ENCODE measurements at regions not wholly inside any gene's neighbourhood (a gene's known extent, or its start where the extent isn't known, plus 50 kb on each side); places are given as distances from the start of the nearest gene placed in this dataset.
"Not testable (repeated sequence)": the region's sequence is repeated elsewhere in the genome, so short reads cannot be mapped to it uniquely, and the experiment has no call there.

- H3K27ac ChIP-seq; H3K4me1 ChIP-seq; H3K36me3 ChIP-seq (ENCODE audit: low read depth, missing control alignments); DNase-seq; H3K27me3 ChIP-seq; H3K9me3 ChIP-seq; intact Hi-C loops (cut with DNase I; ENCODE audit: low total_unique reads); H3K4me3 ChIP-seq: not testable (repeated sequence)
- WGBS, 2 donors = 78% methylated on average over 4 of the region's 10 CpGs; no CpG with 5 or more reads in 1 of the 2 donors
These were observed 94.5 kb upstream of the FAM72C start for GRCh38 chr1:144066071-144066813.

DNA sequence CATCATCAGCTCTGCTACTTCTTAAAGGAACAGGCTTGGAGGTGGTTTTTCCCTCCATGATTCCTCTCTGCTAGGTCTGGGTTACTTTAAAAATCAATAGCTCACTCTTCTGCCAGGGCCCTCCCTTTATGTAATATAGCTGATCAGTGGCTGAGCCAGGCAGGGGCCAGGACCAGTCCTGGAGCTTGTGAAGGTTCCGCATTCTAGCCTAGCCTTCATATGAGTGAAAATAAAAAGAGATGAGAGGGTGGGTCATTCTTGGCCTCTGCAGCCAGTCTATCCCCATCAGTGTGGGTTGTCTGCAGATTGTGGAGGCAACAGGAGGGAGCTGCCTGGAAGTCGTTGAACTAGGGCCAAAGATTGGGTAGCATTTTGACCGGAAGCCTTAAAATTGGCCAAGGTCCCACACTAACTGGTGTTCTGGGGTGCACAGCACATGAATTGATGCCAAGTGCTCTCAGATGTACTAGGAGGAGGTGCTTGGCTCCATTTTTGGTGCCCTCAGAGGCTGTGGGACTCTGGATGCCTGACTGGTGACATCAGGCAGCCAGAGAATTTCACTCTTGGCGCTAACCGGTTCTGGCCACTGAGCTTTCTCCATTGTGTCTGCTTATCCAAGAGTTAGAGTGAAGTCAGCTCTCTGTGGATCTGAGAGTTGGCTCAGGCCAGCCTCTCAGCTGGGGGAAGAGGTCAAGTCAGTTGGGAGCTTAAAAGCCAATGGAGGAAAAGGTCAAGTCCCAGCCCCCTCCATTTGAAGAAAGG is 93.7 kb upstream of the FAM72C start:
- H3K27ac ChIP-seq; intact Hi-C loops (cut with DNase I; ENCODE audit: low total_unique reads); H3K4me3 ChIP-seq; H3K9me3 ChIP-seq; DNase-seq; H3K36me3 ChIP-seq (ENCODE audit: low read depth, missing control alignments); H3K27me3 ChIP-seq; H3K4me1 ChIP-seq: not testable (repeated sequence)
- WGBS, 2 donors = no CpG with 5 or more reads among the region's 5 CpGs

GRCh38 chr1:144049365-144049764 is 77.6 kb upstream of the FAM72C start:
- DNase-seq; H3K9me3 ChIP-seq; H3K27me3 ChIP-seq; intact Hi-C loops (cut with DNase I; ENCODE audit: low total_unique reads); H3K4me3 ChIP-seq; H3K4me1 ChIP-seq; H3K27ac ChIP-seq; H3K36me3 ChIP-seq (ENCODE audit: low read depth, missing control alignments): not testable (repeated sequence)
- no CpG with 5 or more reads among the region's 5 CpGs for WGBS, 2 donors

- H3K36me3 ChIP-seq (ENCODE audit: low read depth, missing control alignments); H3K9me3 ChIP-seq; intact Hi-C loops (cut with DNase I; ENCODE audit: low total_unique reads); DNase-seq; H3K27ac ChIP-seq; H3K4me3 ChIP-seq; H3K27me3 ChIP-seq; H3K4me1 ChIP-seq: not testable (repeated sequence)
- no CpG with 5 or more reads among the region's 3 CpGs for WGBS, 2 donors
These were observed 74.9 kb upstream of the FAM72C start for GRCh38 chr1:144046645-144047044.

DNA sequence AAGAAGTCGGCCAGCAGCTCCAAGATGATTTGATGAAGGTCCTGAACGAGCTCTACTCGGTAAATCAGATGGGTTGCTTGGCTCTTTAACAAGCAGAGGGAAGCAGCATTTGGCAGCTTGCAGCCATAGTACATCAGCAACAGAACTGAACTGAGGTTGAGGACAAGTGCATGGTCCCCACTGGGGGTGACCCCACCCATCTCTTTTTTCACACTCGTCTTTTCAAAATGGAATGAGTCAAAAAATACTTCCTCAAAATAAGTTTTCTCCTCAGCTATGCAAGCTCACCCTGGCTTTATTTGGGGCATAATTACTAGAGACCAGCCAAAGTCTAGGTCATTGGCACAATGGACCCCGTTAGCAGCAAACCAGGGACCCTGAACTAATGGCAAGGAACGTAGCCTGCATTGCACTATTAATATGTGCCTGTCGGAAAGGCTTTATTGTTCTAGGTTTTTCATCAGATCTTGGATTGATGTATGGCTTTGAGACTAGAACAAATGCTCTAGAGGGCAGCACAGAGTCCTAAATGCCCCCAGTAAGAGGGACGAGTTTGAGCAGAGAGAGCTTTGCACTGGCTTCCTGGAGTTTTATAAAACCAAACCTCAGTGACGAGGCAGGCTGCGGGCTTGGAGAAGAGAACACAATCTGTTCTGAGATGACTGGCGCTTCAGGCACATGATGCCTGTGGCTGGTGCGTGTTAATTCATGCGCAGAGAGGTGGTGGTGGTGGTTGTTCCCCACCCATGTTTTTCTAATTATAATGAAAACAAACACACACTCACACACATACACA is 74.2 kb upstream of the FAM72C start:
- H3K27me3 ChIP-seq; H3K4me1 ChIP-seq; H3K27ac ChIP-seq; H3K4me3 ChIP-seq; H3K9me3 ChIP-seq; intact Hi-C loops (cut with DNase I; ENCODE audit: low total_unique reads); DNase-seq; H3K36me3 ChIP-seq (ENCODE audit: low read depth, missing control alignments): not testable (repeated sequence)
- WGBS, 2 donors = 75 to 82% methylated on average over 5 to 6 of the region's 13 CpGs

GRCh38 chr1:144042251-144042650 is 70.5 kb upstream of the FAM72C start:
- H3K4me1 ChIP-seq; H3K9me3 ChIP-seq; H3K27me3 ChIP-seq; intact Hi-C loops (cut with DNase I; ENCODE audit: low total_unique reads); DNase-seq; H3K36me3 ChIP-seq (ENCODE audit: low read depth, missing control alignments); H3K4me3 ChIP-seq; H3K27ac ChIP-seq: not testable (repeated sequence)
- WGBS, 2 donors = no CpG with 5 or more reads among the region's 1 CpG

GRCh38 chr1:144040293-144040692 is 68.5 kb upstream of the FAM72C start:
- H3K9me3 ChIP-seq; H3K27me3 ChIP-seq; H3K36me3 ChIP-seq (ENCODE audit: low read depth, missing control alignments); H3K4me1 ChIP-seq; DNase-seq; H3K4me3 ChIP-seq; H3K27ac ChIP-seq; intact Hi-C loops (cut with DNase I; ENCODE audit: low total_unique reads): not testable (repeated sequence)
- no CpG with 5 or more reads among the region's 3 CpGs for WGBS, 2 donors

DNA sequence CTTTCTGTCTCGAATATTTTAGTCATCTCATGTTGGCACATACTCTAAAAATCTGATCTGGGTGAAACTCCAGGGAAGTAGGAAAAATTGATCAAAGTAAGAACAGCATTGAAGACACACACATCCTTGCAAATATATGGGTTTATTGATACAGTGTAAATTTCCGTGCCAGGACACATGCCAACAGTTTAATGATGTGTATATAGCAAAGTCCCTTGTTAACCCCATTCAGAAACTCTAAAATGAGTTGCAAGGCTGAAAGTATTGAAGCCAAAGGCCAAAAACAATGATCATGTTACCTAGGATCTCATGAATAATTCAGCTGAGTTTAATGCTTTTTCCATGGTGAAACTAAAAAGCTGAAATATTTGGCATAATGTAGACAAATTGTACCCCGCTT is 62.3 kb upstream of the FAM72C start:
- H3K9me3 ChIP-seq; intact Hi-C loops (cut with DNase I; ENCODE audit: low total_unique reads); H3K4me1 ChIP-seq; H3K27ac ChIP-seq; H3K27me3 ChIP-seq; DNase-seq; H3K4me3 ChIP-seq; H3K36me3 ChIP-seq (ENCODE audit: low read depth, missing control alignments): not testable (repeated sequence)
- WGBS, 2 donors = no CpG with 5 or more reads among the region's 3 CpGs

DNA sequence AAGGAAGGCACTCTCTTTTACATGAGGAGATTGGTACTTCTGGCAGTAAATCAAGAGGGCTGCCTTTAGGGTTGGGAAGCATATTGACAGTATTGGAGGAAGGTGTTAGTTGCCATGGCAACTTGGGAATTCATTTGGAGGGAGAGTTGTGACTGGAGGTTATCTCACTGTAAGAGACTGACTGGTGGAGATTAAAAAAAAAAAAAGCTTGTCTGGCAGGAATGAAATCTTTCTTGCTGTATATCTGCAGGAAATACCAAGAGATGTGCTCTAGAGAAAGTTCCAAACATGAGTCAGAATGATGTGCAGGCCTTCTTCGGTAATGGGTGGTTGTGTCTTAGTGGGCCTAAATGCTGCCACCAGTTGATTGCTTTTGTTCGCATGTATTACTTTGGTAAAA is 59.8 kb upstream of the FAM72C start:
- intact Hi-C loops (cut with DNase I; ENCODE audit: low total_unique reads); H3K36me3 ChIP-seq (ENCODE audit: low read depth, missing control alignments); H3K27me3 ChIP-seq; H3K4me1 ChIP-seq; H3K27ac ChIP-seq; H3K9me3 ChIP-seq; H3K4me3 ChIP-seq; DNase-seq: not testable (repeated sequence)
- WGBS, 2 donors = 86% methylated on average over 2 of the region's 2 CpGs; no CpG with 5 or more reads in 1 of the 2 donors

DNA sequence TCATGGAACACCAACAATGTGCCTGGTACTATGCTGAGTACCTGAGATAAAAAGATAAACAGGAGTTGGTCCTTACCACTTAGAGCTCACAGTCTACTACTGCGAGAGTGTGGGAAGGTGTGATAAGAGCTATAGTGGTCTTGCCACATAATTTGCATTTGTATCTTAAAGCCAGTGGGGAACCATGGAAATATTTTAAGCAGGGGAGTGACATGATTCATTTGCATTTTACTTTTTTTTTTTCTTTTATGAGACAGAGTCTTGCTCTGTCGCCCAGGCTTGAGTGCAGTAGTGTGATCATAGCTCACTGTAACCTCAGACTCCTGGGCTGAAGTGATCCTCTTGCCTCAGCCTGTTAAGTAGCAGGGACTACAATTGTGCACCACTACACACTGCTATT is 54.2 kb upstream of the FAM72C start:
- WGBS, 2 donors = no CpG with 5 or more reads among the region's 2 CpGs
- H3K4me1 ChIP-seq; H3K4me3 ChIP-seq; H3K27me3 ChIP-seq; H3K27ac ChIP-seq; intact Hi-C loops (cut with DNase I; ENCODE audit: low total_unique reads); DNase-seq; H3K36me3 ChIP-seq (ENCODE audit: low read depth, missing control alignments); H3K9me3 ChIP-seq: not testable (repeated sequence)

DNA sequence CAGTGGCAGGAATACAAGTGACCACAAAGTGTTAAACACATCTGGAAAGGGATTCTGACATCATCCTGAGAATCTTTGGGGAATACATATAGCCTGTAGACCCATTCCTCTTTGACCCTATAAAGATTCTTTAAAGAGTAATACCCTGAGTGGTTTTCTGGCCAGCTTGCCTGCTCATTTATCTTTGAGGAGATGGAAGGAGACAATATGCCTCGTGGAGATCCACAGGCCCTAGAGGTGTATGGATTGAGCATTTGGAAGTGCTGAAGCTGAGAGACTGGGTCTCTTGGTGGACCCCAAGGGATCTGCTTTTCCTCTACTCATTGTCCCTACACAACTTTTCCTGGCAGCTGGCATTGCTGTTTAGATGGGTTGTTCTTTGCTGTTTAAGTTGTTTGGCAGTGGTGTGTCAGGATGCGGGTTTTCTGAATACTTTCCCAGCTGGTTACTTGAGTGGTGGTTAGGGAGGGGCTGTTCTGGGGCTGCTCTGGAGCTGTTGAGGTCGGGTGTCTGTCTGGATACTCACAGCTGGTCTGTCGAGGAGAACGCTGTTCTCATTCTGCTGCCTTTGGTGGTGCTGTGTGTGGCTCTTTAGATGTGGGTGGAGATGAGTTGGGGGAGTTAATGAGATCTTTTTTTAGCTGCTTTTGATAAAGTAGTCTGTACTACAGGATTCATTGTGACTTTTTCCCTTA is 50.1 kb upstream of the FAM72C start:
- DNase-seq; intact Hi-C loops (cut with DNase I; ENCODE audit: low total_unique reads); H3K9me3 ChIP-seq; H3K36me3 ChIP-seq (ENCODE audit: low read depth, missing control alignments); H3K27ac ChIP-seq; H3K4me1 ChIP-seq; H3K4me3 ChIP-seq; H3K27me3 ChIP-seq: not testable (repeated sequence)
- 0% methylated on average over 1 of the region's 5 CpGs; no CpG with 5 or more reads in 1 of the 2 donors for WGBS, 2 donors
